ENCODE measurements at regions not wholly inside any gene's neighbourhood (a gene's known extent, or its start where the extent isn't known, plus 50 kb on each side); places are given as distances from the start of the nearest gene placed in this dataset.

GRCh38 chr21:36249576-36250422 lies 70.2 kb upstream of the MORC3 start:
- TF ChIP-seq NFRKB (IDR thresholded peaks at IDR 0.05) (no peak), PKNOX1 (IDR thresholded peaks at IDR 0.05) (no peak), HDGF (IDR thresholded peaks at IDR 0.05; ENCODE audit: borderline replicate concordance) (no peak)

Data from HEK293T (cell line).